Mesendoderm (in vitro differentiated cells): ENCODE measurements at regions not wholly inside any gene's neighbourhood (a gene's known extent, or its start where the extent isn't known, plus 50 kb on each side); places are given as distances from the start of the nearest gene placed in this dataset.

Experiments used
- DNase-seq: peaks from one replicate; pipeline ENCODE4 v3.0.0; 2013
- H2AK5ac ChIP-seq: 2 replicates; pipeline ENCODE4 v1.6.1; 2013; ENCODE audit warnings: low read length, inconsistent platforms
- H2BK120ac ChIP-seq: 2 replicates; pipeline ENCODE4 v1.6.1; 2013; ENCODE audit warnings: low read depth, mild to moderate bottlenecking, low read length, moderate library complexity, mixed read lengths
- H2BK15ac ChIP-seq: replicated peaks from 2 replicates; pipeline ENCODE4 v1.6.1; 2013; ENCODE audit warnings: low read depth, mild to moderate bottlenecking, moderate library complexity
- H2BK5ac ChIP-seq: 2 replicates; pipeline ENCODE4 v1.6.1; 2013; ENCODE audit warnings: low read length, inconsistent platforms
- H3K18ac ChIP-seq: 2 replicates; pipeline ENCODE4 v1.6.1; 2013; ENCODE audit warnings: mild to moderate bottlenecking, low read length, mixed read lengths
- H3K23ac ChIP-seq: one replicate; pipeline ENCODE4 v1.6.1; 2013; ENCODE audit warnings: low read length
- H3K27ac ChIP-seq: 2 replicates; pipeline ENCODE4 v1.5.1; 2013; ENCODE audit warnings: low read depth, mild to moderate bottlenecking, inconsistent platforms, low read length, moderate library complexity
- H3K27me3 ChIP-seq: 2 replicates; pipeline ENCODE4 v1.6.1; 2013; ENCODE audit warnings: low read length, control low read depth, mild to moderate bottlenecking, inconsistent platforms; ENCODE audit not compliant: insufficient read depth, poor library complexity
- H3K36me3 ChIP-seq: 2 replicates; pipeline ENCODE4 v1.6.1; 2013; ENCODE audit warnings: low read length, inconsistent platforms; ENCODE audit not compliant: control insufficient read depth, insufficient read depth
- H3K4ac ChIP-seq: one replicate; pipeline ENCODE4 v1.6.1; 2013; ENCODE audit warnings: low read depth, mild to moderate bottlenecking, low read length, moderate library complexity
- H3K4me1 ChIP-seq: 2 replicates; pipeline ENCODE4 v1.6.1; 2013; ENCODE audit warnings: low read depth, low read length, inconsistent platforms; ENCODE audit not compliant: control insufficient read depth
- H3K4me2 ChIP-seq: 2 replicates; pipeline ENCODE4 v1.6.1; 2013; ENCODE audit warnings: low read length
- H3K4me3 ChIP-seq: 2 replicates; pipeline ENCODE4 v1.5.1; 2013; ENCODE audit warnings: mild to moderate bottlenecking, low read length
- H3K56ac ChIP-seq: one replicate; pipeline ENCODE4 v1.6.1; 2013; ENCODE audit warnings: low read length
- H3K79me1 ChIP-seq: 2 replicates; pipeline ENCODE4 v1.6.1; 2013; ENCODE audit warnings: low read length, inconsistent platforms
- H3K79me2 ChIP-seq: 2 replicates; pipeline ENCODE4 v1.6.1; 2013; ENCODE audit warnings: mild to moderate bottlenecking, low read length; ENCODE audit not compliant: control insufficient read depth, insufficient read depth
- H3K9ac ChIP-seq: 2 replicates; pipeline ENCODE4 v1.6.1; 2013; ENCODE audit warnings: low read length, inconsistent platforms
- H4K5ac ChIP-seq: one replicate; pipeline ENCODE4 v1.6.1; 2013; ENCODE audit warnings: low read length
- H4K8ac ChIP-seq: one replicate; pipeline ENCODE4 v1.6.1; 2013; ENCODE audit warnings: low read depth, mild to moderate bottlenecking, control low read depth, low read length, moderate library complexity
- WGBS: extraction: QIAGEN DNeasy Blood & Tissue Kit; methylation state at CpG from one replicate; pipeline ENCODE4 v1.1.7; 2013; ENCODE audit warnings: low lambda C conversion rate, missing lambda C conversion rate; ENCODE audit not compliant: insufficient coverage; ENCODE audit errors: extremely low coverage; 5-methylcytosine and 5-hydroxymethylcytosine counted together

GRCh38 chr16:48487287-48487686 lies 102.1 kb upstream of the SIAH1 start:
- Histone ChIP-seq H3K36me3 (no peaks in the 10 kb centered on the region), H3K18ac (no peak overlapping the region), H2BK120ac (no peak overlapping the region), H3K79me1 (no peaks in the 10 kb centered on the region), H3K23ac (no peak overlapping the region), H3K4me3 (no peak overlapping the region), H2BK15ac (no peak overlapping the region), H3K56ac (no peak overlapping the region), H4K8ac (no peak overlapping the region), H3K79me2 (no peaks in the 10 kb centered on the region), H3K4ac (no peak overlapping the region), H3K4me1 (no peaks in the 10 kb centered on the region), H3K27me3 (no peaks in the 10 kb centered on the region), H4K5ac (no peak overlapping the region), H2BK5ac (no peak overlapping the region), H3K4me2 (no peak overlapping the region), H2AK5ac (no peak overlapping the region), H3K27ac (no peak overlapping the region), H3K9ac (no peak overlapping the region)
- no peak for DNase-seq
- no CpG with 5 or more reads among the region's 2 CpGs for WGBS

GRCh38 chr16:48481772-48482171 lies 96.6 kb upstream of the SIAH1 start:
- no peak overlapping the region for H2BK15ac ChIP-seq
- no peaks in the 10 kb centered on the region for H3K27me3 ChIP-seq
- H2BK120ac ChIP-seq, result no peak overlapping the region
- no peaks in the 10 kb centered on the region for H3K36me3 ChIP-seq
- no peak overlapping the region for H3K4ac ChIP-seq
- H3K4me1 ChIP-seq, result peaks cover 10% of the 10 kb centered on the region
- no peak overlapping the region for H3K18ac ChIP-seq
- WGBS, result no CpG with 5 or more reads among the region's 2 CpGs
- no peak overlapping the region for H3K4me2 ChIP-seq
- H3K4me3 ChIP-seq, result no peak overlapping the region
- no peaks in the 10 kb centered on the region for H3K79me1 ChIP-seq
- H3K9ac ChIP-seq, result no peak overlapping the region
- no peak overlapping the region for H4K8ac ChIP-seq
- H3K79me2 ChIP-seq, result no peaks in the 10 kb centered on the region
- no peak overlapping the region for H2AK5ac ChIP-seq
- no peak overlapping the region for H4K5ac ChIP-seq
- H3K56ac ChIP-seq, result no peak overlapping the region
- no peak overlapping the region for H2BK5ac ChIP-seq
- no peak overlapping the region for H3K27ac ChIP-seq
- H3K23ac ChIP-seq, result no peak overlapping the region
- DNase-seq, result no peak

DNA sequence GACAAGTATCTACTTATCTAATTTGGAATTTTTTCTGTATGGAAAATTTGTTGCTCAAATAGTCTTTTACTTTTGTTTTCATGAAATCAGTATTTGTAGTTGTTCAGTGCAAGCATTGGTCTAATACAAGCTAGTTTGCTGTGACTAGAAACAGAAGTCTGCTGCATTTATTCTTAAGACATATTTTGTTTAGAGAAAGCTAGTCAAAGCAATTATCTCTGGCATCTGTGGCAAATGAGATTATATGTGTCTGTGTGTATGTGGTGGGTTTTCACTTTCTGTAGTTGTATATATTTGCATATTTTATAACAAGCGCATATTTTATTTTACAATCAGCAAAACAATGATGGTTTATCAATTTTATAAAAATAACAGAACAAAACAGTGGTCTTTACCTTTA lies 96.0 kb upstream of the SIAH1 start:
- no peak overlapping the region for H3K9ac ChIP-seq
- H3K23ac ChIP-seq, result no peak overlapping the region

GRCh38 chr16:48479955-48480354 lies 94.7 kb upstream of the SIAH1 start:
- Histone ChIP-seq H4K8ac (no peak overlapping the region), H3K4me1 (peaks cover 10% of the 10 kb centered on the region), H3K4ac (peak overlapping the region; percentile 55), H3K4me2 (no peak overlapping the region), H2BK5ac (no peak overlapping the region), H3K56ac (no peak overlapping the region), H3K27ac (no peak overlapping the region), H3K9ac (no peak overlapping the region), H3K36me3 (no peaks in the 10 kb centered on the region), H2BK120ac (no peak overlapping the region), H3K23ac (no peak overlapping the region), H3K79me1 (no peaks in the 10 kb centered on the region), H3K79me2 (no peaks in the 10 kb centered on the region), H3K4me3 (no peak overlapping the region), H3K18ac (no peak overlapping the region), H2AK5ac (no peak overlapping the region), H3K27me3 (no peaks in the 10 kb centered on the region), H4K5ac (no peak overlapping the region), H2BK15ac (no peak overlapping the region)
- no CpG with 5 or more reads among the region's 2 CpGs for WGBS
- DNase-seq, result peak; percentile 23

More for the DNA sequence above, 96.0 kb upstream of the SIAH1 start:
- H3K4me1 ChIP-seq, result peaks cover 10% of the 10 kb centered on the region
- H4K5ac ChIP-seq, result no peak overlapping the region
- H3K4me2 ChIP-seq, result no peak overlapping the region
- no peaks in the 10 kb centered on the region for H3K79me2 ChIP-seq
- no peak overlapping the region for H3K27ac ChIP-seq
- H4K8ac ChIP-seq, result no peak overlapping the region
- H2BK5ac ChIP-seq, result no peak overlapping the region
- no peaks in the 10 kb centered on the region for H3K36me3 ChIP-seq
- H3K4me3 ChIP-seq, result no peak overlapping the region
- no peak overlapping the region for H3K56ac ChIP-seq
- H3K4ac ChIP-seq, result no peak overlapping the region
- no peaks in the 10 kb centered on the region for H3K79me1 ChIP-seq
- no peak overlapping the region for H2BK15ac ChIP-seq
- WGBS, result no CpG with 5 or more reads among the region's 1 CpG
- no peak overlapping the region for H2BK120ac ChIP-seq
- no peak overlapping the region for H2AK5ac ChIP-seq
- no peak overlapping the region for H3K18ac ChIP-seq
- H3K27me3 ChIP-seq, result no peaks in the 10 kb centered on the region
- no peak for DNase-seq

DNA sequence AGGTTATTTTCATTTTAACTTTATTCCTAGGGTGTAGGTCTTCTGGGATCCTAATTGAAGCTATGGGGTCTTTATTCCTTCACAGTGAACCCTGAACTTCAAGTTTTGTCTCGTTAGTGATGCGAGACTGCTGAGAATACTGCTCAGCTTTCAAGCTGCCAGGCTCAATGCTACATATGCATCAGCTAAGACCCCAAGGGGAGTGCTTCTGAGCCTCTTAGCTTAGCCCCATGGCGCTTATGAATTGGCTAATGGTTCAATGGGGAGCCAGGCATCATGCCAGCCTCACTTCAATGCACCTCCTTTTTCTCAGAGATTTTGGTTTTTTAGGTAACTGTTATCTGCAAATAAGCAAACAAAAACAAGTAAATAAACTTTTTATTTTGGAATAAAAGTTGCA lies 94.1 kb upstream of the SIAH1 start:
- H3K56ac ChIP-seq, result no peak overlapping the region
- H3K4ac ChIP-seq, result no peak overlapping the region
- peak; percentile 10 for DNase-seq
- WGBS, result no CpG with 5 or more reads among the region's 3 CpGs
- H2BK15ac ChIP-seq, result peak overlapping the region; percentile 85
- H3K18ac ChIP-seq, result peak overlapping the region; percentile 53
- no peak overlapping the region for H3K23ac ChIP-seq
- H3K4me2 ChIP-seq, result no peak overlapping the region
- no peak overlapping the region for H3K27ac ChIP-seq
- no peak overlapping the region for H2AK5ac ChIP-seq
- H3K79me1 ChIP-seq, result no peaks in the 10 kb centered on the region
- H3K27me3 ChIP-seq, result no peaks in the 10 kb centered on the region
- no peak overlapping the region for H3K9ac ChIP-seq
- no peaks in the 10 kb centered on the region for H3K79me2 ChIP-seq
- peaks cover 10% of the 10 kb centered on the region for H3K4me1 ChIP-seq
- H4K8ac ChIP-seq, result no peak overlapping the region
- no peak overlapping the region for H2BK5ac ChIP-seq
- H3K36me3 ChIP-seq, result no peaks in the 10 kb centered on the region
- no peak overlapping the region for H3K4me3 ChIP-seq
- no peak overlapping the region for H4K5ac ChIP-seq
- no peak overlapping the region for H2BK120ac ChIP-seq

- Histone ChIP-seq H3K79me1 (no peaks in the 10 kb centered on the region), H3K18ac (peak overlapping the region; percentile 83), H3K27me3 (no peaks in the 10 kb centered on the region), H2AK5ac (no peak overlapping the region), H3K4me3 (no peak overlapping the region), H2BK120ac (no peak overlapping the region), H3K36me3 (no peaks in the 10 kb centered on the region), H3K79me2 (no peaks in the 10 kb centered on the region), H3K4me2 (no peak overlapping the region), H3K9ac (no peak overlapping the region), H3K56ac (no peak overlapping the region), H3K4me1 (peaks cover 10% of the 10 kb centered on the region), H3K27ac (no peak overlapping the region), H3K23ac (no peak overlapping the region), H4K8ac (no peak overlapping the region), H3K4ac (no peak overlapping the region), H2BK15ac (peak overlapping the region; percentile 85), H4K5ac (no peak overlapping the region), H2BK5ac (no peak overlapping the region)
- DNase-seq, result peak; percentile 92
- WGBS, result no CpG with 5 or more reads among the region's 5 CpGs
These were observed 93.2 kb upstream of the SIAH1 start for GRCh38 chr16:48478393-48478792.
